Esophagus muscularis mucosa (tissue), 4 donors: ENCODE measurements at regions not wholly inside any gene's neighbourhood (a gene's known extent, or its start where the extent isn't known, plus 50 kb on each side); places are given as distances from the start of the nearest gene placed in this dataset.

ENCODE experiments used
- DNase-seq: peaks from one replicate; pipeline ENCODE4 v3.0.0-alpha.2; 2017; ENCODE audit errors: extremely low spot score
- H3K27ac ChIP-seq, 4 donors: fragments of 200-600 bp; sonication (generic); replicated peaks in 1 of 4; 1 replicate in 3 of 4; 2 replicates in 1 of 4; pipeline ENCODE4 v1.5.1; 2016 to 2019; ENCODE audit warnings: mild to moderate bottlenecking in 1 of 4
- H3K27me3 ChIP-seq, 4 donors: fragments of 200-600 bp; sonication (generic); one replicate each; pipeline versions ENCODE4 v1.5.1 to v1.6.0; 2016 to 2019
- H3K36me3 ChIP-seq, 4 donors: fragments of 200-600 bp; sonication (generic); one replicate each; pipeline ENCODE4 v1.5.1; 2016 to 2019
- H3K4me1 ChIP-seq, 4 donors: fragments of 200-600 bp; sonication (generic); one replicate each; pipeline ENCODE4 v1.5.1; 2016 to 2019
- H3K4me3 ChIP-seq, 4 donors: fragments of 200-600 bp; sonication (generic); 1 replicate in 2 of 4; 2 replicates in 2 of 4; pipeline ENCODE4 v1.5.1; 2016 to 2019; ENCODE audit warnings: mild to moderate bottlenecking in 4 of 4, moderate library complexity in 1 of 4
- H3K9me3 ChIP-seq, 4 donors: fragments of 200-600 bp; sonication (generic); 1 replicate in 3 of 4; 2 replicates in 1 of 4; pipeline ENCODE4 v1.5.1; 2016 to 2019
- CTCF ChIP-seq, 3 experiments: fragments of 200-600 bp in 2 of 3; fragments of 450-650 bp in 1 of 3; sonication (generic) in 2 of 3; IDR thresholded peaks; one replicate each; pipeline ENCODE4 v1.5.1; 2017 to 2019; ENCODE audit warnings: antibody characterized with exemption in 3 of 3, mild to moderate bottlenecking in 2 of 3, moderate library complexity in 1 of 3
- EP300 ChIP-seq: sonication (generic); formaldehyde crosslinking; IDR thresholded peaks from one replicate; pipeline ENCODE4 v1.6.1; 2017; ENCODE audit warnings: antibody characterized with exemption
- POLR2A ChIP-seq: fragments of 450-650 bp; IDR thresholded peaks from one replicate; pipeline ENCODE4 v1.6.1; 2017; ENCODE audit warnings: antibody characterized with exemption, moderate library complexity, mild to moderate bottlenecking, low read depth
- POLR2AphosphoS5 ChIP-seq, 2 donors: sonication (generic); formaldehyde crosslinking; IDR thresholded peaks; one replicate each; pipeline ENCODE4 v1.6.1; 2017; ENCODE audit warnings: antibody characterized with exemption in 2 of 2
- WGBS: methylation state at CpG from one replicate; pipeline ENCODE4 v1.1.5; 2018; 5-methylcytosine and 5-hydroxymethylcytosine counted together
- intact Hi-C: fragments of 100-400 bp; cut with DNase I; formaldehyde crosslinking; loops from one replicate; pipeline ENCODE4 v1.15.1; 2023

GRCh38 chr1:204806943-204807687 lies 63.5 kb upstream of the NFASC start:
- TF ChIP-seq POLR2AphosphoS5 (IDR thresholded peaks at IDR 0.05) (peak in 1 of 2 donors; percentile 29), EP300 (no peak), POLR2A (no peak), CTCF (IDR thresholded peaks at IDR 0.05) (peak; percentile 87 to 98 (median 96))
- Histone ChIP-seq H3K36me3 (no peaks in the 10 kb centered on the region), H3K4me3 (peak overlapping the region; percentile 50 to 66 (median 52)), H3K4me1 (peaks cover 6 to 21% (median 14%) of the 10 kb centered on the region in 4 donors), H3K9me3 (no peaks in the 10 kb centered on the region), H3K27ac (no peak overlapping the region), H3K27me3 (no peaks in the 10 kb centered on the region)
- peak; percentile 95 for DNase-seq
- 4% methylated on average over 13 of the region's 23 CpGs for WGBS
- intact Hi-C loops, result loop anchor here (2.0 kb wide), 1 partner anchor 242 kb away; no protein-coding TSS in a partner anchor

- Histone ChIP-seq H3K9me3 (no peaks in the 10 kb centered on the region), H3K4me3 (no peak overlapping the region), H3K36me3 (no peaks in the 10 kb centered on the region), H3K27me3 (no peaks in the 10 kb centered on the region), H3K4me1 (peaks cover 20 to 43% (median 28%) of the 10 kb centered on the region in 4 donors), H3K27ac (no peak overlapping the region)
- no peak for DNase-seq
- intact Hi-C loops, result no loop called here
- TF ChIP-seq POLR2A (no peak), CTCF (IDR thresholded peaks at IDR 0.05) (no peak), EP300 (no peak), POLR2AphosphoS5 (IDR thresholded peaks at IDR 0.05) (no peak)
- 84% methylated on average over 1 of the region's 1 CpG for WGBS
Measured at GRCh38 chr1:204809488-204809887, 61.2 kb upstream of the NFASC start.

- Histone ChIP-seq H3K27ac (peak overlapping the region in 1 of 4 donors; percentile 83), H3K4me1 (peaks cover 21 to 44% (median 25%) of the 10 kb centered on the region in 4 donors), H3K4me3 (no peak overlapping the region), H3K27me3 (no peaks in the 10 kb centered on the region), H3K36me3 (no peaks in the 10 kb centered on the region), H3K9me3 (no peaks in the 10 kb centered on the region)
- no peak for DNase-seq
- 75% methylated on average over 1 of the region's 1 CpG for WGBS
- no peak for TF ChIP-seq CTCF (IDR thresholded peaks at IDR 0.05)
- TF ChIP-seq EP300, result no peak
- TF ChIP-seq POLR2AphosphoS5 (IDR thresholded peaks at IDR 0.05), result no peak
- TF ChIP-seq POLR2A, result no peak
- intact Hi-C loops, result no loop called here
Measured at GRCh38 chr1:204812842-204813241, 57.8 kb upstream of the NFASC start.

- no peak overlapping the region for H3K4me3 ChIP-seq
- 64% methylated on average over 2 of the region's 2 CpGs for WGBS
- H3K27ac ChIP-seq, result peak overlapping the region; percentile 67 to 83 (median 74)
- peaks cover 20 to 44% (median 25%) of the 10 kb centered on the region in 4 donors for H3K4me1 ChIP-seq
- H3K36me3 ChIP-seq, result no peaks in the 10 kb centered on the region
- intact Hi-C loops, result no loop called here
- no peak for DNase-seq
- no peak for TF ChIP-seq POLR2AphosphoS5 (IDR thresholded peaks at IDR 0.05)
- TF ChIP-seq POLR2A, result no peak
- no peak for TF ChIP-seq CTCF (IDR thresholded peaks at IDR 0.05)
- TF ChIP-seq EP300, result no peak
- no peaks in the 10 kb centered on the region for H3K9me3 ChIP-seq
- no peaks in the 10 kb centered on the region for H3K27me3 ChIP-seq
Measured at GRCh38 chr1:204813522-204813921, 57.1 kb upstream of the NFASC start.
